ENCODE measurements at regions not wholly inside any gene's neighbourhood (a gene's known extent, or its start where the extent isn't known, plus 50 kb on each side); places are given as distances from the start of the nearest gene placed in this dataset.

GRCh38 chr7:70857793-70858545, 274.0 kb upstream of the GALNT17 start:
- TF ChIP-seq CTCF (IDR thresholded peaks at IDR 0.05; ENCODE audit: low read length) (no peak), EZH2 (optimal IDR thresholded peaks at IDR 0.05; ENCODE audit: low read depth, low read length) (no peak)

Data from MM.1S (cell line).